RWPE1 (cell line): ENCODE measurements at regions not wholly inside any gene's neighbourhood (a gene's known extent, or its start where the extent isn't known, plus 50 kb on each side); places are given as distances from the start of the nearest gene placed in this dataset.

Source experiments
- CTCF ChIA-PET: fragments of 350-600 bp; sonication (Branson Sonifier 250); formaldehyde crosslinking; extraction: SDS; loops from one replicate; lab custom pipeline; 2021; lab: Yijun Ruan, JAX
- POLR2A ChIA-PET: fragments of 400-600 bp; formaldehyde crosslinking; extraction: SDS; loops from one replicate; lab custom pipeline; 2020; ENCODE audit warnings: antibody characterized with exemption; ENCODE audit not compliant: low non-redundant PET; lab: Yijun Ruan, JAX
- DNase-seq: peaks from one replicate; pipeline ENCODE4 v3.0.0; 2012; ENCODE audit warnings: low spot score
- H3K27ac ChIP-seq: fragments of 450-650 bp; 2 replicates; pipeline ENCODE4 v1.5.1; 2017
- TF ChIP-seq, protein P1 (sequence below): fragments of 450-650 bp; conservative IDR thresholded peaks from 2 replicates; pipeline ENCODE4 v1.5.1; 2017; ENCODE audit warnings: low read depth, mild to moderate bottlenecking

DNA sequence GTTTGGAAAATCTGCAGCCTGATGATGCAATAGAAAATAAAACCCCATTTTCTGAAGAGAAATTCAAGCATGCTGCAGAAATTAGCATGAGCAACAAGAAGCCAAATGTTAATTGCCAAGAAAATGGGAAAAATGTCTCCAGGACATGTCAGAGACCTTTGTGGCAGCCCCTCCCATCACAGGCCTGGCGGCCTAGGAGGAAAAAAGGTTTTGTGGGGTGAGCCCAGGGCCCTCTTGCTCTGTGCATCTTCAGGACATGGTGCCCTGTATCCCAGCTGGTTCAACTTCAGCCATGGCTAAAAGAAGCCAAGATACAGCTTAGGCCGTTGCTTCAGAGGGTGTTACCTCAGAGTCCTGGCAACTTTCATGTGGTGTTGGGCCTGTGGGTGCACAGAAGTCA is 775.5 kb upstream of the SEL1L start:
- TF ChIP-seq, protein P1, sequence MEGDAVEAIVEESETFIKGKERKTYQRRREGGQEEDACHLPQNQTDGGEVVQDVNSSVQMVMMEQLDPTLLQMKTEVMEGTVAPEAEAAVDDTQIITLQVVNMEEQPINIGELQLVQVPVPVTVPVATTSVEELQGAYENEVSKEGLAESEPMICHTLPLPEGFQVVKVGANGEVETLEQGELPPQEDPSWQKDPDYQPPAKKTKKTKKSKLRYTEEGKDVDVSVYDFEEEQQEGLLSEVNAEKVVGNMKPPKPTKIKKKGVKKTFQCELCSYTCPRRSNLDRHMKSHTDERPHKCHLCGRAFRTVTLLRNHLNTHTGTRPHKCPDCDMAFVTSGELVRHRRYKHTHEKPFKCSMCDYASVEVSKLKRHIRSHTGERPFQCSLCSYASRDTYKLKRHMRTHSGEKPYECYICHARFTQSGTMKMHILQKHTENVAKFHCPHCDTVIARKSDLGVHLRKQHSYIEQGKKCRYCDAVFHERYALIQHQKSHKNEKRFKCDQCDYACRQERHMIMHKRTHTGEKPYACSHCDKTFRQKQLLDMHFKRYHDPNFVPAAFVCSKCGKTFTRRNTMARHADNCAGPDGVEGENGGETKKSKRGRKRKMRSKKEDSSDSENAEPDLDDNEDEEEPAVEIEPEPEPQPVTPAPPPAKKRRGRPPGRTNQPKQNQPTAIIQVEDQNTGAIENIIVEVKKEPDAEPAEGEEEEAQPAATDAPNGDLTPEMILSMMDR, result no peak
- ChIA-PET POLR2A (no interaction called here), CTCF (no interaction called here)
- DNase-seq, result no peak
- H3K27ac ChIP-seq, result no peak overlapping the region

DNA sequence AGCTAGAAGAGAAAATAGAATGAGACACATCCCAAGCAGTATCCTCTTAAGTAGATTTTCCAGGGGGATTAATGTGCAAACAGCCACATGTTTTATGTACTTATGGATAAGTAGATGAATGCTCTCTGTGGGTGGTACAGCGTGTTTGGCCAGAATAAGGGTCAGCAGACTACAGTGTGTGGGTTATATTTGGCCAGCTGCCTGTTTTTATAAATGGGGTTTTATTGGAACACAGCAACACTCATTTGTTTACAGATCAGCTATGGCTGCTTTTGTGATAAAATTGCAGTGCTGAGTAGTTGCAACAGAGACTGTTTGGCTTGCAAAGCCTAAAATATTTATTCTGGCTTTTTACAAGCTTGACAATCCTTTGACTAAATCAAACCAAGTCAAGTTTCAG is 780.2 kb upstream of the SEL1L start:
- DNase-seq, result no peak
- CTCF ChIA-PET, result no interaction called here
- no peak overlapping the region for H3K27ac ChIP-seq
- TF ChIP-seq, protein P1, result no peak
- POLR2A ChIA-PET, result no interaction called here

DNA sequence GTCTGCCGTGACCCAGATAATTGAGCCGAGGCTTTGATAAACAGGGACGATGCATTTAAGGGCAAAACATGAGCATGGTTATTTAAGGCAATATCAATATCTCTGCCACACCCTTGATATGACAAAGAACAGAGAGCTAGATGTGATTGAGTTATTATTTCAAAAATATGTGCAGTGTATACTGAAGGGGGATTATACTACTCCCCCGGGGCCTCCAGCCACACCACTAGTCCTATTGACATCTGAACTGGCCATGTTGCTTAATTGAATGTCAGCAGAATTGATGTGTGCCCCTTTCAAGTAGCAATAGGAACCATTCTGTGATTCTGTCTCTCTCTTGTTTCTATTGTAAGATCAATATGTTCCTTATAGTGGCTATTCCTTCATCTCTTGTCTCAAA is 794.8 kb upstream of the SEL1L start:
- TF ChIP-seq, protein P1, result no peak
- ChIA-PET CTCF (no interaction called here), POLR2A (no interaction called here)
- no peak for DNase-seq
- no peak overlapping the region for H3K27ac ChIP-seq

DNA sequence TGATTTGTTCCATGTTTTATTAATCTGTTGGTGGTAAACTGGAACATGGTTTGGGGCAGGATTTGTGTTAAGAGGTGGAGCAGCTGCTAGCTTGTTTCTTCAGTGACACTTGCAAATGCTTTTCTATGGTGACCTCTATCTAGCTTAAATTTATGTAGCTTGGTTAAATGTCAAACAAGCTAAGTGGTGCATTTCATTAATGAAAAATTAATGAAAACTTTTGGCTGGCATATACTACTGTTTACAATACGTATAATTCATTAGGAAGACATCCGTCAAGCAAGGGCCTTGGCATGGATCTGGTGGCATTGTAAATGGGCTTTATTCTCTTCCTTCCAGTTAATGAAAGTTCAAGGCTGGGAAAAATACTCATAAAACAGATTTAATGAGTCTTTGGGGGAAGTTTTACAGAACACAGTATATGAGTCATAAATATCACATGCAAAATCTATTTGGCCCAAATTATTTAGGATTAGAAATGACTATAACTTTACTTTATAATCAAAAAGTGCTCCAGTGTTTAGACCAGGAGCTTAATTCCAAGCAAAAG is 807.7 kb upstream of the SEL1L start:
- ChIA-PET POLR2A (no interaction called here), CTCF (no interaction called here)
- TF ChIP-seq, protein P1, result no peak
- no peak for DNase-seq
- no peak overlapping the region for H3K27ac ChIP-seq

DNA sequence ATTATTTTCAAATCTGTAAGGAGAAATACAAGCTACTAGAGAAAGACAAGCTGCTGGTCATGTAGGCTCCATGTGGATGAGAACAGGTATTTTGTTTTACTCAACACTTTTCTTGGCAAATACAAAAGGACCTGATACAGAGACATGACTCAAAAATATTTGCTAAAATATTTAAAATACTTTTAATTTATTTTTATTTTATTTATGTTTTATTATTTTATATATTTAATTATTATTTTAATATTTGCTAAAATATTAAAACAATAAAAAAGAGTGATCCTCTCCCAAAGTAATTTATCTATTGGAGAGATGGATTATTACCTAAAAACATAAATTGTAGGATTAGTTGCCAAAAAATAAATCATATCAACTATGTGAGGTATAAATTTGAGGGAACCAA is 808.9 kb upstream of the SEL1L start:
- TF ChIP-seq, protein P1, result no peak
- ChIA-PET POLR2A (no interaction called here), CTCF (no interaction called here)
- H3K27ac ChIP-seq, result no peak overlapping the region
- DNase-seq, result no peak

DNA sequence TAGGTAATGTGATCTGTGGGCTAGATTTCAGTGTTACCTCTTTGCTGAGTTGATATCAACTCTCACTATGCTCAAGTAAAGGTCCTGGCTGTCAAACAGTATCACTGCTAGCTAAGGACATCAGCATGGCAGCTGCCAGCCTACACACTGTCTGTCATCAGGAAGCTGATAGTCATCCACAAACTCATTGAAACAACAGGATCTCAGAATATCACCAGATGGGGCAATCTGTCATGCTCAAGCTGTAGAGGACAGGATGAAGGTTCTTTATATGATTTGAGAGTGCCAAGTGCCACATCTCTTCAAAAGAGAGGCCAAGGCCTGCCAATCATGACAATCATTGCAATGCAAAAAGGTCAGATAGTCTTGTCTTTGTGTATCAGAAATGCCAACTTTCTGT is 811.5 kb upstream of the SEL1L start:
- DNase-seq, result no peak
- CTCF ChIA-PET, result no interaction called here
- H3K27ac ChIP-seq, result no peak overlapping the region
- TF ChIP-seq, protein P1, result no peak
- POLR2A ChIA-PET, result no interaction called here
